ENCODE measurements at regions not wholly inside any gene's neighbourhood (a gene's known extent, or its start where the extent isn't known, plus 50 kb on each side); places are given as distances from the start of the nearest gene placed in this dataset.

- TF ChIP-seq CTCF (IDR thresholded peaks at IDR 0.05) (no peak), POLR2A (IDR thresholded peaks at IDR 0.05) (no peak), POLR2AphosphoS5 (IDR thresholded peaks at IDR 0.05) (no peak)
Measured at GRCh38 chr18:40058811-40059570, 1896.0 kb upstream of the PIK3C3 start.
